ENCODE measurements at regions not wholly inside any gene's neighbourhood (a gene's known extent, or its start where the extent isn't known, plus 50 kb on each side); places are given as distances from the start of the nearest gene placed in this dataset.
"Not testable (repeated sequence)": the region's sequence is repeated elsewhere in the genome, so short reads cannot be mapped to it uniquely, and the experiment has no call there.

- H3K4me3 ChIP-seq (ENCODE audit: low read length), result no peak overlapping the region
- DNase-seq (ENCODE audit: low read depth), result no peak
- TF ChIP-seq CTCF (IDR thresholded peaks at IDR 0.05; ENCODE audit: insufficient read depth, low read depth, low read length, missing control alignments), result no peak
Observed at GRCh38 chr1:30446508-30446907, 276.9 kb downstream of the MATN1 start.

DNA sequence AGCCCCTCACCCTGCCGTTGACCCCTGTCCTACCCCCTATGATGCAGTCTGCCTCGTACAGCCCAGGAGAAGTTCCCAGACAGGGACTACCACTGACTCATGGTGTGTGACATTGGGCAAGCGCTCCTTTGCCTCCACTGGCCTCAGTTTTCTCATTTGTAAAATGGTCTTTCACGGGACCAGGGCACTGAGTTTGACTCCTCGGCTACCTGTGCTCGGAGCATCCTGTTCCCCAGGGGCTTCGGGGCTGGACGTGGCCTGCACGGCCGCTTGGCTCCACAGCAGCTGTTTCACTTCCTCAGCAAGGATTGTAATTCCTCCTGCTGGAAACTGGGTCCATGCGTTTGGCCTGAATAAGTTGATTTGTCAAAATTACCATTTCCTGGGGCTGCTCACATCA is 277.3 kb downstream of the MATN1 start:
- TF ChIP-seq CTCF (IDR thresholded peaks at IDR 0.05; ENCODE audit: insufficient read depth, low read depth, low read length, missing control alignments), result no peak
- H3K4me3 ChIP-seq (ENCODE audit: low read length), result no peak overlapping the region
- DNase-seq (ENCODE audit: low read depth), result no peak

DNA sequence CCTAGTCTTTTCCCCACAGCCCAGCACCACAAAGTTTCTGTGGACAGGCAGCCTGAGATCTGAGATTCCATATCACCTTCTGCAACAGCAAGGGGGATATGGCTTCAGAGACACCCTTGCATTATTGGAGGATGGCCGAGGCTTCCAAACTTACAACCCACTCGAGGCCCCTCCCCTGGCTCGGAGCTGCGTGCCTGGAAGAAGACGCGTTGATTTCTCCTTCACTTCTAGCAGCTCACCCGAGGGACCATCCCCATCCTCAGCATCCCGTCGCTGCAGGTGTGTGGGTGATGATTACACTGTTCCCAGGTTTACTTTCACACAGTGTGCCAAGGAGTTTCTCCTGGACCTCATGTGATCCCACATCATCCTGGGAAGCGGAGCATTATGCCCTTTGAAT is 277.9 kb downstream of the MATN1 start:
- no peak overlapping the region for H3K4me3 ChIP-seq (ENCODE audit: low read length)
- TF ChIP-seq CTCF (IDR thresholded peaks at IDR 0.05; ENCODE audit: insufficient read depth, low read depth, low read length, missing control alignments), result no peak
- no peak for DNase-seq (ENCODE audit: low read depth)

DNA sequence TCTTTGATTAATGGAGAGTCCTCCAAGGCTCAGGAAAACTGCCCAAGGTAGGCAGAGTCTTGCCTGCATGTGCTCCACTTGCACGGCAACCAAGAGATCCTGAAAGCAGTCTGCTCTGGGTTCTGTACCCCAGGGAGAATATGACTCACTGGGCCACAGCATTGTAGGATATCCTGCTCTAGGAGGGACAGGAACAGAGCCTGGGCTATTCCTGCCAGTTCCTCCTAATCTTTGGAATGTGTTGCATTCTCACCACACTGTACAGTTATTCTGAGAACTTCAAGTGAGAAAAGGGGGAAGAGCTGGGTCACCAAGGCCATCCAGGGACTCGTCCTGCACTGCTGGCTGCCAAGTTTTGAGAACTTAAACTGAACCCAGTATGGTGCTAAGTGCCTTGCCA is 278.5 kb downstream of the MATN1 start:
- TF ChIP-seq CTCF (IDR thresholded peaks at IDR 0.05; ENCODE audit: insufficient read depth, low read depth, low read length, missing control alignments), result no peak
- DNase-seq (ENCODE audit: low read depth), result no peak
- H3K4me3 ChIP-seq (ENCODE audit: low read length), result no peak overlapping the region

GRCh38 chr1:30444401-30444800 is 279.0 kb downstream of the MATN1 start:
- no peak for TF ChIP-seq CTCF (IDR thresholded peaks at IDR 0.05; ENCODE audit: insufficient read depth, low read depth, low read length, missing control alignments)
- H3K4me3 ChIP-seq (ENCODE audit: low read length), result no peak overlapping the region
- no peak for DNase-seq (ENCODE audit: low read depth)

DNA sequence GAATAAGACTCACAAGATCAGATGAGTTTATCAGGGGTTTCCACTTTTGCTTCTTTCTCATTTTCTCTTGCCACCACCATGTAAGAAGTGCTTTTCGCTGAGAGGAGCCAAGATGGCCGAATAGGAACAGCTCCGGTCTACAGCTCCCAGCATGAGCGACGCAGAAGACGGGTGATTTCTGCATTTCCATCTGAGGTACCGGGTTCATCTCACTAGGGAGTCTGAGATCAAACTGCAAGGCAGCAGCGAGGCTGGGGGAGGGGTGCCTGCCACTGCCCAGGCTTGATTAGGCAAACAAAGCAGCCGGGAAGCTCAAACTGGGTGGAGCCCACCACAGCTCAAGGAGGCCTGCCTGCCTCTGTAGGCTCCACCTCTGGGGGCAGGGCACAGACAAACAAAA is 285.1 kb downstream of the MATN1 start:
- not testable (repeated sequence) for H3K4me3 ChIP-seq (ENCODE audit: low read length); DNase-seq (ENCODE audit: low read depth)

DNA sequence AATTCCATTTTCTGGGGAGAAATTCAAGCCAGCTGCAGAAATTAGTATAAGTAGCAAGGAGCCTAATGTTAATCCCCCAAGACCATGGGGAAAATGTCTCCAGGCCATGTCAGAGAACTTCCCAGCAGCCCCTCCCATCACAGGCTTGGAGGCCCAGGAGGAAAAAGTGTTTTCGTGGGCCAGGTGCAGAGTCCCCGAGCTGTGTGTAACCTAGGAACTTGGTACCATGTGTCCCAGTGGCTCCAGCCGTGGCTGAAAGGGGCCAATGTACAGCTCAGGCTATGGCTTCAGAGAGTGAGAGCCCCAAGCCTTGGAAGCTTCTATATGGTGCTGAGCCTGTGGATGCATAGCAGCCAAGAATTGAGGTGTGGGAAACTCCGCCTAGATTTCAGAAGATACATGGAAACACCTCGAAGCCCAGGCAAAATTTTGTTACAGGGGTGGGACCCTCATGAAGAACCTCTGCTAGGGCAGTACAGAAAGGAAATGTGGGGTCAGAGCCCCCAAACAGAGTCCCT is 286.3 kb downstream of the MATN1 start:
- no peak overlapping the region for H3K4me3 ChIP-seq (ENCODE audit: low read length)
- no peak for DNase-seq (ENCODE audit: low read depth)
- no peak for TF ChIP-seq CTCF (IDR thresholded peaks at IDR 0.05; ENCODE audit: insufficient read depth, low read depth, low read length, missing control alignments)

Measured in epithelial cell of esophagus (primary cell).